H1 (cell line): ENCODE measurements at regions not wholly inside any gene's neighbourhood (a gene's known extent, or its start where the extent isn't known, plus 50 kb on each side); places are given as distances from the start of the nearest gene placed in this dataset.

Experiments used
- CTCF ChIA-PET: fragments of 300-600 bp; sonication (Branson Sonifier 250); formaldehyde crosslinking; loops from one replicate; lab custom pipeline; 2021; ENCODE audit not compliant: partially characterized antibody; lab: Charles Lee
- POLR2A ChIA-PET: fragments of 300-600 bp; sonication (Branson Sonifier 250); formaldehyde crosslinking; loops from one replicate; lab custom pipeline; 2021; ENCODE audit warnings: inconsistent platforms; ENCODE audit not compliant: partially characterized antibody; lab: Charles Lee
- DNase-seq, 2 experiments: peaks; one replicate each; pipeline versions ENCODE4 v3.0.0 to v3.0.0-alpha.2; 2010 to 2022; ENCODE audit warnings: low spot score in 2 of 2, low read depth in 1 of 2, mixed read lengths in 1 of 2
- FAIRE-seq: peaks from 2 replicates; lab custom pipeline; 2011; peaks lifted over from hg19 to GRCh38; lab: Jason Lieb, UNC
- H2AFZ ChIP-seq: 2 replicates; pipeline ENCODE4 v1.8.1; 2012; ENCODE audit warnings: low read length, inconsistent platforms
- H2AK5ac ChIP-seq: 2 replicates; pipeline ENCODE4 v1.6.1; 2013; ENCODE audit warnings: low read depth, low read length
- H2BK120ac ChIP-seq: replicated peaks from 2 replicates; pipeline ENCODE3; 2013; ENCODE audit warnings: low read depth, low read length, inconsistent platforms
- H2BK12ac ChIP-seq: 2 replicates; pipeline ENCODE4 v1.6.1; 2013; ENCODE audit warnings: low read depth, low read length
- H2BK15ac ChIP-seq: 2 replicates; pipeline ENCODE4 v1.6.1; 2013; ENCODE audit warnings: low read length
- H2BK20ac ChIP-seq: 2 replicates; pipeline ENCODE4 v1.6.1; 2013; ENCODE audit warnings: low read length
- H2BK5ac ChIP-seq: 2 replicates; pipeline ENCODE4 v1.6.1; 2013; ENCODE audit warnings: low read depth, low read length
- H3K14ac ChIP-seq: 2 replicates; pipeline ENCODE4 v1.6.1; 2013; ENCODE audit warnings: inconsistent platforms; ENCODE audit not compliant: insufficient read length
- H3K18ac ChIP-seq: 2 replicates; pipeline ENCODE4 v1.6.1; 2013; ENCODE audit warnings: low read length; ENCODE audit errors: extremely low read depth
- H3K23ac ChIP-seq: 2 replicates; pipeline ENCODE4 v1.6.1; 2013; ENCODE audit warnings: inconsistent platforms; ENCODE audit not compliant: insufficient read length
- H3K23me2 ChIP-seq: 2 replicates; pipeline ENCODE4 v1.6.1; 2013; ENCODE audit warnings: low read depth, low read length
- H3K27ac ChIP-seq: 2 replicates; pipeline ENCODE4 v1.6.1; 2011; ENCODE audit warnings: low read depth, low read length, inconsistent platforms
- H3K27me3 ChIP-seq, 4 experiments: replicated peaks in 1 of 4; 1 replicate in 1 of 4; 2 replicates in 3 of 4; pipeline versions ENCODE4 v1.6.1 to v1.8.1; 2011 to 2013; ENCODE audit warnings: low read length in 3 of 4, mild to moderate bottlenecking in 3 of 4, inconsistent platforms in 2 of 4, mixed read lengths in 2 of 4, moderate library complexity in 1 of 4; ENCODE audit not compliant: control insufficient read depth in 3 of 4, insufficient read depth in 3 of 4; ENCODE audit errors: extremely low read depth in 1 of 4
- H3K36me3 ChIP-seq, 4 experiments: 2 replicates each; pipeline versions ENCODE4 v1.6.1 to v1.8.1; 2011 to 2013; ENCODE audit warnings: mild to moderate bottlenecking in 4 of 4, low read length in 3 of 4, moderate library complexity in 2 of 4, control low read depth in 1 of 4, inconsistent platforms in 1 of 4; ENCODE audit not compliant: insufficient read depth in 4 of 4, control insufficient read depth in 2 of 4
- H3K4ac ChIP-seq: replicated peaks from 2 replicates; pipeline ENCODE3; 2013; ENCODE audit warnings: low read length, low read depth, mixed read lengths, inconsistent platforms; ENCODE audit not compliant: insufficient read length
- H3K4me1 ChIP-seq, 4 experiments: replicated peaks in 1 of 4; 1 replicate in 1 of 4; 2 replicates in 3 of 4; pipeline versions ENCODE4 v1.6.1 to v1.8.1; 2011 to 2013; ENCODE audit warnings: low read length in 3 of 4, inconsistent platforms in 2 of 4, mixed read lengths in 1 of 4; ENCODE audit not compliant: insufficient read depth in 4 of 4, control insufficient read depth in 3 of 4
- H3K4me2 ChIP-seq, 2 experiments: 2 replicates each; pipeline versions ENCODE4 v1.6.1 to v1.8.1; 2011 to 2013; ENCODE audit warnings: low read depth in 2 of 2, low read length in 2 of 2, control low read depth in 1 of 2, inconsistent platforms in 1 of 2, mild to moderate bottlenecking in 1 of 2; ENCODE audit not compliant: insufficient read depth in 1 of 2
- H3K4me3 ChIP-seq, 4 experiments: fragments of 200-600, 300-600 bp in 1 of 4; sonication (generic), shearing (Covaris generic), sonication (Bioruptor Twin) in 1 of 4; 2 replicates each; pipeline versions ENCODE4 v1.5.1 to v1.8.1; 2011 to 2016; ENCODE audit warnings: low read length in 4 of 4, low read depth in 3 of 4, control low read depth in 2 of 4, inconsistent platforms in 2 of 4, mild to moderate bottlenecking in 2 of 4, mixed read lengths in 1 of 4, moderate library complexity in 1 of 4; ENCODE audit not compliant: insufficient read depth in 2 of 4; ENCODE audit errors: extremely low read depth in 1 of 4
- H3K56ac ChIP-seq: replicated peaks from 2 replicates; pipeline ENCODE3; 2013; ENCODE audit warnings: low read depth, mild to moderate bottlenecking, mixed read lengths, low read length, inconsistent platforms; ENCODE audit not compliant: insufficient read length
- H3K79me1 ChIP-seq: 2 replicates; pipeline ENCODE4 v1.6.1; 2013; ENCODE audit warnings: low read depth, low read length, control low read depth
- H3K79me2 ChIP-seq, 2 experiments: 2 replicates each; pipeline versions ENCODE4 v1.6.1 to v1.8.1; 2012 to 2013; ENCODE audit warnings: low read length in 2 of 2, mild to moderate bottlenecking in 2 of 2, inconsistent platforms in 1 of 2; ENCODE audit not compliant: insufficient read depth in 2 of 2, control insufficient read depth in 1 of 2
- H3K9ac ChIP-seq, 4 experiments: replicated peaks in 1 of 4; 1 replicate in 1 of 4; 2 replicates in 3 of 4; pipeline versions ENCODE4 v1.6.1 to v1.8.1; 2011 to 2013; ENCODE audit warnings: low read depth in 3 of 4, low read length in 3 of 4, control low read depth in 2 of 4, mild to moderate bottlenecking in 2 of 4, moderate library complexity in 2 of 4, inconsistent platforms in 1 of 4; ENCODE audit errors: extremely low read depth in 1 of 4
- H3K9me3 ChIP-seq, 2 experiments: 2 replicates each; pipeline versions ENCODE4 v1.6.1 to v1.8.1; 2012 to 2013; ENCODE audit warnings: mild to moderate bottlenecking in 2 of 2, moderate library complexity in 2 of 2, control low read depth in 1 of 2, inconsistent platforms in 1 of 2, low read depth in 1 of 2, low read length in 1 of 2, mixed read lengths in 1 of 2; ENCODE audit not compliant: insufficient read depth in 2 of 2
- H4K20me1 ChIP-seq, 2 experiments: replicated peaks in 1 of 2; 2 replicates each; pipeline versions ENCODE3 to v1.8.1; 2011 to 2013; ENCODE audit warnings: inconsistent platforms in 2 of 2, low read length in 2 of 2, mild to moderate bottlenecking in 1 of 2; ENCODE audit not compliant: insufficient read depth in 2 of 2, control insufficient read depth in 1 of 2
- H4K5ac ChIP-seq: 2 replicates; pipeline ENCODE4 v1.6.1; 2013; ENCODE audit warnings: low read length, low read depth, mixed read lengths, inconsistent platforms; ENCODE audit not compliant: insufficient read length
- H4K8ac ChIP-seq: 2 replicates; pipeline ENCODE4 v1.8.0; 2013; ENCODE audit warnings: mild to moderate bottlenecking, moderate library complexity, low read length, inconsistent platforms; ENCODE audit not compliant: insufficient read depth; ENCODE audit errors: extremely low read depth
- H4K91ac ChIP-seq: replicated peaks from 2 replicates; pipeline ENCODE3; 2013; ENCODE audit warnings: low read length, mixed read lengths, inconsistent platforms; ENCODE audit not compliant: insufficient read length
- CTCF ChIP-seq, 3 experiments: IDR thresholded peaks; 1 replicate in 2 of 3; 2 replicates in 1 of 3; pipeline versions ENCODE4 v1.5.1 to v1.6.1; 2011; ENCODE audit warnings: low read length in 3 of 3, mild to moderate bottlenecking in 3 of 3, inconsistent platforms in 2 of 3, low read depth in 1 of 3, moderate library complexity in 1 of 3; ENCODE audit not compliant: insufficient read depth in 1 of 3; ENCODE audit errors: control extremely low read depth in 1 of 3
- E2F6 ChIP-seq: IDR thresholded peaks from 2 replicates; pipeline ENCODE4 v1.6.1; 2012; ENCODE audit warnings: inconsistent platforms
- EGR1 ChIP-seq: IDR thresholded peaks from 2 replicates; pipeline ENCODE4 v1.6.1; 2011; ENCODE audit warnings: low read depth, low read length, borderline replicate concordance
- KDM5A ChIP-seq: fragments of 200-600 bp; IDR thresholded peaks from 2 replicates; pipeline ENCODE4 v1.7.1; 2012; ENCODE audit warnings: mild to moderate bottlenecking, low read length, inconsistent platforms, mixed read lengths
- POLR2A ChIP-seq, 2 experiments: IDR thresholded peaks; 1 replicate in 1 of 2; 2 replicates in 1 of 2; pipeline ENCODE4 v1.6.1; 2011; ENCODE audit warnings: low read depth in 2 of 2, low read length in 2 of 2, mild to moderate bottlenecking in 2 of 2; ENCODE audit errors: control extremely low read depth in 1 of 2
- SRF ChIP-seq: IDR thresholded peaks from 2 replicates; pipeline ENCODE4 v1.6.1; 2011; ENCODE audit warnings: mild to moderate bottlenecking, low read depth, low read length, moderate library complexity
- WGBS, 2 experiments: shearing (Covaris generic) in 1 of 2; methylation state at CpG; one replicate each; pipeline versions ENCODE4 v1.1.6 to v1.1.7; 2013 to 2015; ENCODE audit warnings: low lambda C conversion rate in 2 of 2, mixed read lengths in 2 of 2, inconsistent platforms in 1 of 2, low coverage in 1 of 2, missing lambda C conversion rate in 1 of 2; ENCODE audit not compliant: insufficient replicate concordance in 2 of 2, insufficient coverage in 1 of 2, insufficient read length in 1 of 2; ENCODE audit errors: extremely low coverage in 1 of 2, missing lambda C conversion rate in 1 of 2; 5-methylcytosine and 5-hydroxymethylcytosine counted together

- FAIRE-seq, result no peak
- Histone ChIP-seq H4K91ac (no peak overlapping the region), H3K18ac (no peak overlapping the region), H4K5ac (no peak overlapping the region), H3K23me2 (no peaks in the 10 kb centered on the region), H2BK120ac (no peak overlapping the region), H2AFZ (no peak overlapping the region), H3K36me3 (no peaks in the 10 kb centered on the region), H2BK20ac (no peak overlapping the region), H3K14ac (no peak overlapping the region), H3K56ac (no peak overlapping the region), H3K27me3 (no peaks in the 10 kb centered on the region), H3K23ac (no peak overlapping the region), H4K8ac (no peak overlapping the region), H3K4me3 (no peak overlapping the region), H3K9me3 (no peaks in the 10 kb centered on the region), H3K9ac (no peak overlapping the region), H2BK5ac (no peak overlapping the region), H3K4me2 (no peak overlapping the region), H3K27ac (no peak overlapping the region), H3K4ac (no peak overlapping the region), H3K79me2 (no peaks in the 10 kb centered on the region), H4K20me1 (no peaks in the 10 kb centered on the region), H2BK15ac (no peak overlapping the region), H3K79me1 (no peaks in the 10 kb centered on the region), H3K4me1 (peaks cover 0 to 4% (median 1%) of the 10 kb centered on the region in 4 experiments; a peak in 2 of 7 replicates), H2BK12ac (no peak overlapping the region), H2AK5ac (no peak overlapping the region)
- ChIA-PET CTCF (no interaction called here), POLR2A (no interaction called here)
- DNase-seq, result no peak
- 72% methylated on average over 3 of the region's 3 CpGs; no CpG with 5 or more reads in 1 of the 2 experiments for WGBS, 2 experiments
- no peak for TF ChIP-seq KDM5A
- TF ChIP-seq CTCF (IDR thresholded peaks at IDR 0.05; ENCODE audit: control extremely low read depth in 1 of 3, insufficient read depth in 1 of 3, low read depth in 1 of 3, low read length in 3 of 3), result no peak
- no peak for TF ChIP-seq EGR1
- TF ChIP-seq SRF, result no peak
- TF ChIP-seq E2F6, result no peak
- no peak for TF ChIP-seq POLR2A (IDR thresholded peaks at IDR 0.05; ENCODE audit: control extremely low read depth in 1 of 2, low read depth in 2 of 2, low read length in 2 of 2)
Observed at GRCh38 chr3:147735616-147736015, 326.5 kb downstream of the ZIC1 start.
